NCI-H2227 (cell line): ENCODE measurements at regions not wholly inside any gene's neighbourhood (a gene's known extent, or its start where the extent isn't known, plus 50 kb on each side); places are given as distances from the start of the nearest gene placed in this dataset.

Source experiments
- DNase-seq: peaks from one replicate; lab custom pipeline; 2025; ENCODE audit not compliant: unreplicated experiment; lab: John Stamatoyannopoulos, UW

GRCh38 chr1:82346141-82346540 is 545.4 kb downstream of the ADGRL2 start:
- DNase-seq, result no peak

GRCh38 chr1:82343381-82343780 is 542.6 kb downstream of the ADGRL2 start:
- no peak for DNase-seq

- DNase-seq, result no peak
Measured at GRCh38 chr1:82337635-82338034, 536.9 kb downstream of the ADGRL2 start.

- no peak for DNase-seq
Measured at GRCh38 chr1:82330330-82330729, 529.6 kb downstream of the ADGRL2 start.

- DNase-seq, result no peak
Measured at GRCh38 chr1:82329226-82329625, 528.5 kb downstream of the ADGRL2 start.

GRCh38 chr1:82323144-82323841 is 522.6 kb downstream of the ADGRL2 start:
- DNase-seq, result no peak

- no peak for DNase-seq
Measured at GRCh38 chr1:82321794-82322193, 521.1 kb downstream of the ADGRL2 start.

GRCh38 chr1:82319546-82319945 is 518.8 kb downstream of the ADGRL2 start:
- no peak for DNase-seq

- DNase-seq, result no peak
Measured at GRCh38 chr1:82318921-82319320, 518.2 kb downstream of the ADGRL2 start.

GRCh38 chr1:82318265-82318664 is 517.5 kb downstream of the ADGRL2 start:
- no peak for DNase-seq

- DNase-seq, result no peak
Measured at GRCh38 chr1:82317671-82318070, 516.9 kb downstream of the ADGRL2 start.

- no peak for DNase-seq
Measured at GRCh38 chr1:82299656-82300055, 498.9 kb downstream of the ADGRL2 start.

- no peak for DNase-seq
Measured at GRCh38 chr1:82299056-82299455, 498.3 kb downstream of the ADGRL2 start.

GRCh38 chr1:82297139-82297896 is 496.6 kb downstream of the ADGRL2 start:
- DNase-seq, result no peak

GRCh38 chr1:82287556-82287955 is 486.8 kb downstream of the ADGRL2 start:
- DNase-seq, result no peak

GRCh38 chr1:82284213-82284612 is 483.5 kb downstream of the ADGRL2 start:
- DNase-seq, result no peak

GRCh38 chr1:82279241-82279640 is 478.5 kb downstream of the ADGRL2 start:
- DNase-seq, result no peak

GRCh38 chr1:82273816-82274215 is 473.1 kb downstream of the ADGRL2 start:
- no peak for DNase-seq

- DNase-seq, result no peak
Measured at GRCh38 chr1:82269431-82269830, 468.7 kb downstream of the ADGRL2 start.

GRCh38 chr1:82268826-82269225 is 468.1 kb downstream of the ADGRL2 start:
- DNase-seq, result no peak

GRCh38 chr1:82266351-82266750 is 465.6 kb downstream of the ADGRL2 start:
- no peak for DNase-seq

GRCh38 chr1:82265436-82265835 is 464.7 kb downstream of the ADGRL2 start:
- DNase-seq, result no peak

- no peak for DNase-seq
Measured at GRCh38 chr1:82264802-82265201, 464.1 kb downstream of the ADGRL2 start.
